ENCODE measurements at regions not wholly inside any gene's neighbourhood (a gene's known extent, or its start where the extent isn't known, plus 50 kb on each side); places are given as distances from the start of the nearest gene placed in this dataset.

GRCh38 chr3:73964818-73965217, 340.1 kb upstream of the PDZRN3 start:
- TF ChIP-seq POLR2A (IDR thresholded peaks at IDR 0.05; ENCODE audit: low read length) (no peak), GATA1 (IDR thresholded peaks at IDR 0.05; ENCODE audit: low read depth, low read length) (no peak)
